Prostate gland (tissue), 2 donors: ENCODE measurements at regions not wholly inside any gene's neighbourhood (a gene's known extent, or its start where the extent isn't known, plus 50 kb on each side); places are given as distances from the start of the nearest gene placed in this dataset.

Experiments
- POLR2A ChIP-seq: fragments of 450-650 bp; IDR thresholded peaks from one replicate; pipeline ENCODE4 v1.6.1; 2016; ENCODE audit warnings: antibody characterized with exemption, mild to moderate bottlenecking
- POLR2AphosphoS5 ChIP-seq: sonication (generic); formaldehyde crosslinking; IDR thresholded peaks from one replicate; pipeline ENCODE4 v1.6.1; 2017; ENCODE audit warnings: antibody characterized with exemption
- TF ChIP-seq, protein P1 (sequence below), 4 experiments: fragments of 200-600 bp in 2 of 4; fragments of 450-650 bp in 2 of 4; sonication (generic) in 2 of 4; IDR thresholded peaks; 1 replicate in 3 of 4; 2 replicates in 1 of 4; pipeline ENCODE4 v1.5.1; 2016 to 2019; ENCODE audit warnings: antibody characterized with exemption in 4 of 4, mild to moderate bottlenecking in 2 of 4, moderate library complexity in 2 of 4

GRCh38 chr12:67873355-67873754 lies 115.9 kb upstream of the IFNG-AS1 start:
- TF ChIP-seq POLR2AphosphoS5, result no peak
- TF ChIP-seq, protein P1, sequence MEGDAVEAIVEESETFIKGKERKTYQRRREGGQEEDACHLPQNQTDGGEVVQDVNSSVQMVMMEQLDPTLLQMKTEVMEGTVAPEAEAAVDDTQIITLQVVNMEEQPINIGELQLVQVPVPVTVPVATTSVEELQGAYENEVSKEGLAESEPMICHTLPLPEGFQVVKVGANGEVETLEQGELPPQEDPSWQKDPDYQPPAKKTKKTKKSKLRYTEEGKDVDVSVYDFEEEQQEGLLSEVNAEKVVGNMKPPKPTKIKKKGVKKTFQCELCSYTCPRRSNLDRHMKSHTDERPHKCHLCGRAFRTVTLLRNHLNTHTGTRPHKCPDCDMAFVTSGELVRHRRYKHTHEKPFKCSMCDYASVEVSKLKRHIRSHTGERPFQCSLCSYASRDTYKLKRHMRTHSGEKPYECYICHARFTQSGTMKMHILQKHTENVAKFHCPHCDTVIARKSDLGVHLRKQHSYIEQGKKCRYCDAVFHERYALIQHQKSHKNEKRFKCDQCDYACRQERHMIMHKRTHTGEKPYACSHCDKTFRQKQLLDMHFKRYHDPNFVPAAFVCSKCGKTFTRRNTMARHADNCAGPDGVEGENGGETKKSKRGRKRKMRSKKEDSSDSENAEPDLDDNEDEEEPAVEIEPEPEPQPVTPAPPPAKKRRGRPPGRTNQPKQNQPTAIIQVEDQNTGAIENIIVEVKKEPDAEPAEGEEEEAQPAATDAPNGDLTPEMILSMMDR (IDR thresholded peaks at IDR 0.05), result no peak
- no peak for TF ChIP-seq POLR2A
